ENCODE measurements at regions not wholly inside any gene's neighbourhood (a gene's known extent, or its start where the extent isn't known, plus 50 kb on each side); places are given as distances from the start of the nearest gene placed in this dataset.
A peak's percentile ranks its signal among the peaks of the same experiment; 100 is the strongest.

DNA sequence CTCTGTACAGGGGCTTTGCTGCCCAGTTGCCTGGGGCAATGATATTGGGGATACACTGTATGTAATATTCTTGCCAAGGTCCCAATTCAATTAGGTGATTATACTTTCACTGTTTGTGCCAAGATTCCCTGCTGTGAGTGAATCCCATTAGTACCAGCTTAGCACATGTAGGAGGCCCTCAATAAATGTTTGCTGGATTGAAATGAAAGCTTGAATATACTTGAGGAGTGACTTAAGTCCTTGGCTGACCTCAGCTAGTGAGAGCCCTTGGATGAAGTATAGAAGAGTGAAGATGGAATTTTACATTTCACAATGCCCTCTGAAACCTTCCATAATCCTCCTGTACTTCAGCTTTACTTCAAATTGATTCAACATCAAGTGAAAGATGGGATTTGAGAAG, 102.9 kb downstream of the GATA6 start:
- no peaks in the 10 kb centered on the region for H3K9me2 ChIP-seq (replicated peaks; ENCODE audit: insufficient read depth)
- no peak overlapping the region for H3K27ac ChIP-seq
- no peaks in the 10 kb centered on the region for H4K20me1 ChIP-seq (ENCODE audit: insufficient read depth, poor library complexity, severe bottlenecking)
- DNase-seq (ENCODE audit: low spot score) = no peak
- H3K36me3 ChIP-seq (replicated peaks; ENCODE audit: insufficient read depth, low read depth) = no peaks in the 10 kb centered on the region
- no peak overlapping the region for H3K4me3 ChIP-seq
- no peaks in the 10 kb centered on the region for H3K79me2 ChIP-seq
- no peak overlapping the region for H2AFZ ChIP-seq
- no peaks in the 10 kb centered on the region for H3K27me3 ChIP-seq
- TF ChIP-seq, protein P1, sequence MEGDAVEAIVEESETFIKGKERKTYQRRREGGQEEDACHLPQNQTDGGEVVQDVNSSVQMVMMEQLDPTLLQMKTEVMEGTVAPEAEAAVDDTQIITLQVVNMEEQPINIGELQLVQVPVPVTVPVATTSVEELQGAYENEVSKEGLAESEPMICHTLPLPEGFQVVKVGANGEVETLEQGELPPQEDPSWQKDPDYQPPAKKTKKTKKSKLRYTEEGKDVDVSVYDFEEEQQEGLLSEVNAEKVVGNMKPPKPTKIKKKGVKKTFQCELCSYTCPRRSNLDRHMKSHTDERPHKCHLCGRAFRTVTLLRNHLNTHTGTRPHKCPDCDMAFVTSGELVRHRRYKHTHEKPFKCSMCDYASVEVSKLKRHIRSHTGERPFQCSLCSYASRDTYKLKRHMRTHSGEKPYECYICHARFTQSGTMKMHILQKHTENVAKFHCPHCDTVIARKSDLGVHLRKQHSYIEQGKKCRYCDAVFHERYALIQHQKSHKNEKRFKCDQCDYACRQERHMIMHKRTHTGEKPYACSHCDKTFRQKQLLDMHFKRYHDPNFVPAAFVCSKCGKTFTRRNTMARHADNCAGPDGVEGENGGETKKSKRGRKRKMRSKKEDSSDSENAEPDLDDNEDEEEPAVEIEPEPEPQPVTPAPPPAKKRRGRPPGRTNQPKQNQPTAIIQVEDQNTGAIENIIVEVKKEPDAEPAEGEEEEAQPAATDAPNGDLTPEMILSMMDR (IDR thresholded peaks at IDR 0.05; ENCODE audit: poor library complexity) = no peak
- TF ChIP-seq EZH2phosphoT487 (IDR thresholded peaks at IDR 0.05; ENCODE audit: low read depth, severe bottlenecking, unreplicated experiment) (no peak), EZH2 (IDR thresholded peaks at IDR 0.05; ENCODE audit: borderline replicate concordance) (no peak)
- H3K9me3 ChIP-seq (ENCODE audit: low read depth) = no peaks in the 10 kb centered on the region
- peaks cover 13% of the 10 kb centered on the region for H3K4me1 ChIP-seq (ENCODE audit: insufficient read depth)
- H3K4me2 ChIP-seq = no peak overlapping the region

DNA sequence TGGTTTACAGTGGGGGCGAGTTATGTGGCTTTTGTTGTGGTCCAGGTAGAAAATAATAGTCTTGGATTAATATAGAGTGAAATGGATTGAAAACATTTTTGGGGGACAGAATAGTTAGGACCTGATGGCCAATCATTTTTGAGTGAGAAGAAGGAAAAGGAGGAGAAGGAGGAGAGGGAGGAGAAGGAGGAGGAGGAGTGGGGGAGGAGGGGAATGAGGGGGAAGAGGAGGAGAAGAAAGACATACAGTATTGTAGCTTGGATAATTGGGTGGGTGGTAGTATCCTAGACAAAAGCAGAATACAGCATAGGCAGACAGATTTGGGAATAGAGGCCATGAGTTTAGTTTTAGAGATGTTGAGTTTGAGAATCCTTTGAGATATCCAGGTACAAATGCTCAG, 101.6 kb downstream of the GATA6 start:
- Histone ChIP-seq H3K79me2 (no peaks in the 10 kb centered on the region), H3K4me3 (no peak overlapping the region), H3K4me1 (ENCODE audit: insufficient read depth) (peaks cover 13% of the 10 kb centered on the region), H3K4me2 (no peak overlapping the region), H3K36me3 (replicated peaks; ENCODE audit: insufficient read depth, low read depth) (no peaks in the 10 kb centered on the region), H2AFZ (no peak overlapping the region), H3K27ac (no peak overlapping the region), H3K27me3 (no peaks in the 10 kb centered on the region), H3K9me3 (ENCODE audit: low read depth) (no peaks in the 10 kb centered on the region), H4K20me1 (ENCODE audit: insufficient read depth, poor library complexity, severe bottlenecking) (no peaks in the 10 kb centered on the region), H3K9me2 (replicated peaks; ENCODE audit: insufficient read depth) (no peaks in the 10 kb centered on the region)
- no peak for DNase-seq (ENCODE audit: low spot score)
- WGBS (ENCODE audit: low lambda C conversion rate, missing lambda C conversion rate) = 84% methylated on average over 1 of the region's 1 CpG
- TF ChIP-seq, protein P1 (IDR thresholded peaks at IDR 0.05; ENCODE audit: poor library complexity) = no peak
- TF ChIP-seq EZH2phosphoT487 (IDR thresholded peaks at IDR 0.05; ENCODE audit: low read depth, severe bottlenecking, unreplicated experiment) = no peak
- no peak for TF ChIP-seq EZH2 (IDR thresholded peaks at IDR 0.05; ENCODE audit: borderline replicate concordance)

DNA sequence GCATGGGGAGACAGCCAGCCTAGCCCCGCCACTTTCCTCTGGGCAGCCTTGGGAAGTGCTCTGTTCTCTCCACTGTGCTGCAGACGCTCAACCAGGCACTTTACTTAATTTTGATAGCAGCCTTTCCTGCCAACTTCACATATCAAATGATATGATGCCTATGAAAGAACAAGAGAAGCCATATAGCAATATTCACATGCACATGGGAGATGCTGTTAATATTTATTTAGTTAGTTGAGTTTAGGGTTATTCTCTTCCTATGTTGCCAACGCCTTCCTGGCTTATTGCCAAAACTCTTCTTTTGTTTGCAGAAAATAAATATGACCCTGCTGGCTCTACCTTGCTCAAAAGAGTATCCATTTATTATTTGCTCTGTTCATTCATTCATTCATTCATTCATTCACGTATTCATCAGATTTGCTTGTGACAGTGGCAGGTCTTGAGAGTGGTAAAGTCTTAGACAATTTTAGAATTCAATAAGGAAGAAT, 99.3 kb downstream of the GATA6 start:
- no peak for TF ChIP-seq EZH2phosphoT487 (IDR thresholded peaks at IDR 0.05; ENCODE audit: low read depth, severe bottlenecking, unreplicated experiment)
- no peak for TF ChIP-seq EZH2 (IDR thresholded peaks at IDR 0.05; ENCODE audit: borderline replicate concordance)
- TF ChIP-seq, protein P1 (IDR thresholded peaks at IDR 0.05; ENCODE audit: poor library complexity) = no peak
- Histone ChIP-seq H3K4me2 (no peak overlapping the region), H3K4me3 (no peak overlapping the region), H3K9me2 (replicated peaks; ENCODE audit: insufficient read depth) (no peaks in the 10 kb centered on the region), H3K27me3 (no peaks in the 10 kb centered on the region), H3K4me1 (ENCODE audit: insufficient read depth) (peaks cover 13% of the 10 kb centered on the region), H3K36me3 (replicated peaks; ENCODE audit: insufficient read depth, low read depth) (no peaks in the 10 kb centered on the region), H3K27ac (peak overlapping the region; percentile 79), H2AFZ (no peak overlapping the region), H3K9me3 (ENCODE audit: low read depth) (no peaks in the 10 kb centered on the region), H4K20me1 (ENCODE audit: insufficient read depth, poor library complexity, severe bottlenecking) (no peaks in the 10 kb centered on the region), H3K79me2 (no peaks in the 10 kb centered on the region)
- DNase-seq (ENCODE audit: low spot score) = peak; percentile 17
- WGBS (ENCODE audit: low lambda C conversion rate, missing lambda C conversion rate) = 70% methylated on average over 4 of the region's 4 CpGs

DNA sequence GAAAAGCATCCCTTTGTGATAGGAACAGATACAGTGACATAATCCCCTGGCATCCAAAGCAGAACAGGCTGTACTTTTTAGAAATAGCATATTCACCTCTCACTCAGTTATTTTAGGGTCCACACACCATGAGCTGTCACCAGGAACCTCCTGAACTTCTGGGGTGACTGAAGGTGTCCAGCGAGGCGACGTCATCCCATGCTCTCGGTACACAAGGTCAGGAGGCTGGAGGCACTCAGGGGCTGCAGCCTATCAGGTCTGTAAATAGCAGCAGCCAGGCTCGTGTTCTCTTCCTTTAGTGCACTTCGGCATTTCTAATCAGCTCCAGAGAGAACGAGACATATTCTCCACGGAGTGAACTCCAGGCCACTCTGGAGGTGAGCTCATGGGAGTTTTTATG, 98.3 kb downstream of the GATA6 start:
- no peak overlapping the region for H3K4me3 ChIP-seq
- H3K4me2 ChIP-seq = peak overlapping the region; percentile 23
- TF ChIP-seq EZH2phosphoT487 (IDR thresholded peaks at IDR 0.05; ENCODE audit: low read depth, severe bottlenecking, unreplicated experiment) (no peak), EZH2 (IDR thresholded peaks at IDR 0.05; ENCODE audit: borderline replicate concordance) (no peak)
- TF ChIP-seq, protein P1 (IDR thresholded peaks at IDR 0.05; ENCODE audit: poor library complexity) = no peak
- H4K20me1 ChIP-seq (ENCODE audit: insufficient read depth, poor library complexity, severe bottlenecking) = no peaks in the 10 kb centered on the region
- H3K27ac ChIP-seq = peak overlapping the region; percentile 79
- peaks cover 13% of the 10 kb centered on the region for H3K4me1 ChIP-seq (ENCODE audit: insufficient read depth)
- no peak overlapping the region for H2AFZ ChIP-seq
- no peaks in the 10 kb centered on the region for H3K9me2 ChIP-seq (replicated peaks; ENCODE audit: insufficient read depth)
- 41% methylated on average over 8 of the region's 8 CpGs for WGBS (ENCODE audit: low lambda C conversion rate, missing lambda C conversion rate)
- H3K9me3 ChIP-seq (ENCODE audit: low read depth) = no peaks in the 10 kb centered on the region
- H3K36me3 ChIP-seq (replicated peaks; ENCODE audit: insufficient read depth, low read depth) = no peaks in the 10 kb centered on the region
- no peaks in the 10 kb centered on the region for H3K79me2 ChIP-seq
- peak; percentile 74 for DNase-seq (ENCODE audit: low spot score)
- H3K27me3 ChIP-seq = no peaks in the 10 kb centered on the region

All from hepatocyte (in vitro differentiated cells).